Mesothelial cell of epicardium (in vitro differentiated cells): ENCODE measurements at regions not wholly inside any gene's neighbourhood (a gene's known extent, or its start where the extent isn't known, plus 50 kb on each side); places are given as distances from the start of the nearest gene placed in this dataset.

Source experiments
- DNase-seq, 2 experiments: peaks; one replicate each; pipeline ENCODE4 v3.0.0; 2021; ENCODE audit warnings: low spot score in 2 of 2; ENCODE audit not compliant: unreplicated experiment in 2 of 2
- H3K27ac Mint-ChIP-seq: 2 replicates; pipeline ENCODE4 v1.8.0; 2021; ENCODE audit warnings: mixed read lengths
- H3K27me3 Mint-ChIP-seq: 2 replicates; pipeline ENCODE4 v1.8.0; 2021; ENCODE audit warnings: low read depth, mixed read lengths
- H3K36me3 Mint-ChIP-seq: 2 replicates; pipeline ENCODE4 v1.8.0; 2021; ENCODE audit warnings: mixed read lengths
- H3K4me1 Mint-ChIP-seq: 2 replicates; pipeline ENCODE4 v1.8.0; 2021; ENCODE audit warnings: mixed read lengths
- H3K4me3 Mint-ChIP-seq: 2 replicates; pipeline ENCODE4 v1.8.0; 2021; ENCODE audit warnings: mild to moderate bottlenecking, moderate library complexity, mixed read lengths
- H3K9me3 Mint-ChIP-seq: 2 replicates; pipeline ENCODE4 v1.8.0; 2021; ENCODE audit warnings: mixed read lengths
- TF ChIP-seq, protein P1 (sequence below): fragments of 200-600 bp; sonication (generic); IDR thresholded peaks from one replicate; pipeline ENCODE4 v1.5.0; 2021; ENCODE audit warnings: antibody characterized with exemption; ENCODE audit not compliant: unreplicated experiment

DNA sequence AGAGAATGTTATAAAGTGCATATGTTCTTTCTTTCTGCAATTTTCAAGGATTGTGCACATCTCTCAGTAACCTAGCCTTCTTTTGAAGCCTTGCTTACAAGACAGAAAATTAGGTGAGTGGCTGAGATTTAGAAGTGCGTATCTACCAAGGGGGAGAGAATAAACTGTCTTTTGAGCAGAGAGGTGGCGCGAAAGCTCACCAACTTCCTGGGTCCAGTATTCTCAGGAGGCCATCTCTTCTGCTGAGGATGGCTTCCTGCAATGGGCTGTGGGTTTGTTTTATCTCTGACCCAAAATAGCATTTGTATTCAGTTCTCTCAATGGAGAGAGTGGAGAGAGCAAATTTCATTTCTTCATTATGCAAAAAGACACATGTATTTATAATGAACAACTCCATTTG, 75.4 kb upstream of the RPS23 start:
- no peak overlapping the region for H3K4me3 Mint-ChIP-seq
- no peak for DNase-seq
- H3K36me3 Mint-ChIP-seq, result no peaks in the 10 kb centered on the region
- no peaks in the 10 kb centered on the region for H3K9me3 Mint-ChIP-seq
- peak overlapping the region; percentile 5 for H3K27ac Mint-ChIP-seq
- TF ChIP-seq, protein P1, sequence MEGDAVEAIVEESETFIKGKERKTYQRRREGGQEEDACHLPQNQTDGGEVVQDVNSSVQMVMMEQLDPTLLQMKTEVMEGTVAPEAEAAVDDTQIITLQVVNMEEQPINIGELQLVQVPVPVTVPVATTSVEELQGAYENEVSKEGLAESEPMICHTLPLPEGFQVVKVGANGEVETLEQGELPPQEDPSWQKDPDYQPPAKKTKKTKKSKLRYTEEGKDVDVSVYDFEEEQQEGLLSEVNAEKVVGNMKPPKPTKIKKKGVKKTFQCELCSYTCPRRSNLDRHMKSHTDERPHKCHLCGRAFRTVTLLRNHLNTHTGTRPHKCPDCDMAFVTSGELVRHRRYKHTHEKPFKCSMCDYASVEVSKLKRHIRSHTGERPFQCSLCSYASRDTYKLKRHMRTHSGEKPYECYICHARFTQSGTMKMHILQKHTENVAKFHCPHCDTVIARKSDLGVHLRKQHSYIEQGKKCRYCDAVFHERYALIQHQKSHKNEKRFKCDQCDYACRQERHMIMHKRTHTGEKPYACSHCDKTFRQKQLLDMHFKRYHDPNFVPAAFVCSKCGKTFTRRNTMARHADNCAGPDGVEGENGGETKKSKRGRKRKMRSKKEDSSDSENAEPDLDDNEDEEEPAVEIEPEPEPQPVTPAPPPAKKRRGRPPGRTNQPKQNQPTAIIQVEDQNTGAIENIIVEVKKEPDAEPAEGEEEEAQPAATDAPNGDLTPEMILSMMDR, result no peak
- H3K27me3 Mint-ChIP-seq, result no peaks in the 10 kb centered on the region
- peaks cover 18% of the 10 kb centered on the region for H3K4me1 Mint-ChIP-seq

- Mint-ChIP-seq H3K4me3 (no peak overlapping the region), H3K36me3 (no peaks in the 10 kb centered on the region), H3K27me3 (no peaks in the 10 kb centered on the region), H3K4me1 (peaks cover 21% of the 10 kb centered on the region), H3K27ac (no peak overlapping the region), H3K9me3 (no peaks in the 10 kb centered on the region)
- DNase-seq, result no peak
- TF ChIP-seq, protein P1, result peak; percentile 44
Measured at GRCh38 chr5:82352146-82352791, 74.1 kb upstream of the RPS23 start.

GRCh38 chr5:82351754-82352145, 73.6 kb upstream of the RPS23 start:
- no peaks in the 10 kb centered on the region for H3K9me3 Mint-ChIP-seq
- no peak overlapping the region for H3K4me3 Mint-ChIP-seq
- TF ChIP-seq, protein P1, result peak; percentile 89
- no peaks in the 10 kb centered on the region for H3K36me3 Mint-ChIP-seq
- peak overlapping the region; percentile 7 for H3K27ac Mint-ChIP-seq
- H3K27me3 Mint-ChIP-seq, result no peaks in the 10 kb centered on the region
- peaks cover 18% of the 10 kb centered on the region for H3K4me1 Mint-ChIP-seq
- DNase-seq, result no peak

- no peaks in the 10 kb centered on the region for H3K27me3 Mint-ChIP-seq
- H3K36me3 Mint-ChIP-seq, result no peaks in the 10 kb centered on the region
- no peaks in the 10 kb centered on the region for H3K9me3 Mint-ChIP-seq
- no peak overlapping the region for H3K4me3 Mint-ChIP-seq
- DNase-seq, result no peak
- H3K27ac Mint-ChIP-seq, result peak overlapping the region; percentile 7
- TF ChIP-seq, protein P1, result no peak
- H3K4me1 Mint-ChIP-seq, result peaks cover 17% of the 10 kb centered on the region
Measured at GRCh38 chr5:82351297-82351696, 73.1 kb upstream of the RPS23 start.

GRCh38 chr5:82349652-82350051, 71.5 kb upstream of the RPS23 start:
- peaks cover 17% of the 10 kb centered on the region for H3K4me1 Mint-ChIP-seq
- H3K9me3 Mint-ChIP-seq, result no peaks in the 10 kb centered on the region
- H3K36me3 Mint-ChIP-seq, result no peaks in the 10 kb centered on the region
- DNase-seq, result no peak
- H3K27me3 Mint-ChIP-seq, result no peaks in the 10 kb centered on the region
- H3K4me3 Mint-ChIP-seq, result no peak overlapping the region
- TF ChIP-seq, protein P1, result no peak
- peak overlapping the region; percentile 50 for H3K27ac Mint-ChIP-seq
